GM12892 (cell line): ENCODE measurements at regions not wholly inside any gene's neighbourhood (a gene's known extent, or its start where the extent isn't known, plus 50 kb on each side); places are given as distances from the start of the nearest gene placed in this dataset.

Source experiments
- POLR2A ChIP-seq: IDR thresholded peaks from 2 replicates; pipeline ENCODE4 v1.6.1; 2011; ENCODE audit warnings: low read depth, low read length, control low read depth
- POLR2AphosphoS5 ChIP-seq: IDR thresholded peaks from 2 replicates; pipeline ENCODE4 v1.6.1; 2011; ENCODE audit warnings: low read depth, low read length, control low read depth
- TAF1 ChIP-seq: IDR thresholded peaks from 2 replicates; pipeline ENCODE4 v1.6.1; 2011; ENCODE audit warnings: low read depth, mild to moderate bottlenecking, control low read depth, low read length, borderline replicate concordance

DNA sequence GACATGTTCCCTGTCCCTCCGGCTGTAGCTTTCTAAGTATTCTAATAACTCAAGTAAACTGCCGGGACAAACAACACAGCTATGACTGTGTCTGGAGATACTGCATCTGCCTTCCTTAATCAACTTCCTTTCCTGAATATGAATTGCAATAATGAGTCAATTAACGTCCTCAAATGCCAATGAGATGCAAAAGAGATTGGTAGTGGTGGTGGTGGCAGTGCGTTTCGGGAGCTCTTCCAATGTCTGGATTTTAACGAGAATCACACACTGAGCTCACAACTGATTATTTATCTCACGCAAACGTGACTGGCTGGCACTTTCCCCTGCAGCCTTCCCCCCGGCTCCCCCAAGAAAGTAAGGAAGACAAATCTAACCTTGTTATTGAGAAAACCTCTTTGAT is 226.1 kb upstream of the GK2 start:
- TF ChIP-seq POLR2A (no peak), POLR2AphosphoS5 (no peak), TAF1 (no peak)
